ENCODE measurements at regions not wholly inside any gene's neighbourhood (a gene's known extent, or its start where the extent isn't known, plus 50 kb on each side); places are given as distances from the start of the nearest gene placed in this dataset.

DNA sequence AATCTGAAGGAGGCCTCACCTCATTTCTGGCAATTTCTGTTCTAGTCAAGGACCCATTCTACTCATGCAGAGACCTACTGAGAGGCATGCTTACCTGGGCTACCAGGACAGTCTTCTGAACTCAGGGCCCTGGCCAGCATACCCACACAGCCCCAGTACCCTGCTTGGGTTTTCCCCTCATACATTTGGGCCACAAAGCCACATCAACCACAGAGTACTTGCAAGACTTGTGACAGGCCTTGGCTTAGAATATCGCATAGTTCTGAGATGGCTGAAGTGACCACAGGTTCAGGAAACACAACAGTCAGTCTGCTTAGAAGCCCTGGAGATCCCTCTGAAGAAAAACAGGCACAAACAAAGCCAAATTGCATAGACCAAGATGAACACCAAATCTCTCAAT lies 758.8 kb upstream of the CDH9 start:
- Histone ChIP-seq H3K4me1 (ENCODE audit: low read depth) (no peaks in the 10 kb centered on the region), H3K27me3 (no peaks in the 10 kb centered on the region), H3K36me3 (no peaks in the 10 kb centered on the region), H3K9me3 (ENCODE audit: low read depth) (no peaks in the 10 kb centered on the region), H3K4me3 (no peak overlapping the region), H3K27ac (no peak overlapping the region)
- TF ChIP-seq, protein P1, sequence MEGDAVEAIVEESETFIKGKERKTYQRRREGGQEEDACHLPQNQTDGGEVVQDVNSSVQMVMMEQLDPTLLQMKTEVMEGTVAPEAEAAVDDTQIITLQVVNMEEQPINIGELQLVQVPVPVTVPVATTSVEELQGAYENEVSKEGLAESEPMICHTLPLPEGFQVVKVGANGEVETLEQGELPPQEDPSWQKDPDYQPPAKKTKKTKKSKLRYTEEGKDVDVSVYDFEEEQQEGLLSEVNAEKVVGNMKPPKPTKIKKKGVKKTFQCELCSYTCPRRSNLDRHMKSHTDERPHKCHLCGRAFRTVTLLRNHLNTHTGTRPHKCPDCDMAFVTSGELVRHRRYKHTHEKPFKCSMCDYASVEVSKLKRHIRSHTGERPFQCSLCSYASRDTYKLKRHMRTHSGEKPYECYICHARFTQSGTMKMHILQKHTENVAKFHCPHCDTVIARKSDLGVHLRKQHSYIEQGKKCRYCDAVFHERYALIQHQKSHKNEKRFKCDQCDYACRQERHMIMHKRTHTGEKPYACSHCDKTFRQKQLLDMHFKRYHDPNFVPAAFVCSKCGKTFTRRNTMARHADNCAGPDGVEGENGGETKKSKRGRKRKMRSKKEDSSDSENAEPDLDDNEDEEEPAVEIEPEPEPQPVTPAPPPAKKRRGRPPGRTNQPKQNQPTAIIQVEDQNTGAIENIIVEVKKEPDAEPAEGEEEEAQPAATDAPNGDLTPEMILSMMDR (IDR thresholded peaks at IDR 0.05; ENCODE audit: low read depth, low read length) = no peak
- no peak for DNase-seq (ENCODE audit: low read depth in 1 of 2, low spot score in 1 of 2)

DNA sequence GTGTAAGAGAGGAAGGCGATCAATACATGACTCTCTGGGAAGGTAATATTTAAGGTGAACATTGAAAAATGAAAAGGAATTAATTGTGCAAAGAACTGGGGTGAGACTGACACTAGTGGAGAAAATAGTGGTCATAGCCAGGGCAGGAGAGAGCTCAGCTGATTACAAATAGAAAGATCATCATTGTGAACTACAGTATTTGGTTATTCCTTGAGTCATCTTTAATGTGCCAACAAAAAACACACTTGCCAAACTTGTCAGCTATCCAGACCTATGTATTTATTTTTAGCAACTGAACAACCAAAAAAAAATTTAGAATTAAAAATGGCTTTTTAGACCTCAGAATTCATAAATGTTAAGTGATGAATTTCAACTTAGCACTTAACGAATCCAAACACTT lies 749.8 kb upstream of the CDH9 start:
- H3K27ac ChIP-seq = no peak overlapping the region

DNA sequence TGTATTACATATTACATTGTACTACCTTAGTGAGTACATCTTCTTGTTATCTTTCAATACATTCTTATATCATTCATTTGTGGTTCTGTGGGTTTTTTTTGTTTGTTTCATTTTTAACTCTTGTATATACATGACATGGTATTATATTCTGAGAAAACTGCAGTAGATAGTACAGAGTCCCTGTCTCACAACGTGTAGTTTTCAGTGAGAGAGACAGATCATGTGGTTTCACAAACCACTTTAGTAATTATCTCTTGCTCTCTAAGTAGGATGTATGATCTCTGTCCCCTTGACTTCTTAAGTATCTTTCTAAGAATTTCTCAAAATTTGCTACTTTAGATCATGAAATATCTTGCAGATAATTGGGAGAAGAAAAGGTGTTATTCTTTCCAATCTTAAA lies 745.9 kb upstream of the CDH9 start:
- Histone ChIP-seq H3K36me3 (no peaks in the 10 kb centered on the region), H3K27ac (no peak overlapping the region), H3K4me3 (no peak overlapping the region), H3K4me1 (ENCODE audit: low read depth) (no peaks in the 10 kb centered on the region), H3K9me3 (ENCODE audit: low read depth) (no peaks in the 10 kb centered on the region), H3K27me3 (no peaks in the 10 kb centered on the region)
- DNase-seq (ENCODE audit: low read depth in 1 of 2, low spot score in 1 of 2) = no peak
- TF ChIP-seq, protein P1 (IDR thresholded peaks at IDR 0.05; ENCODE audit: low read depth, low read length) = no peak

More for the DNA sequence above, 749.8 kb upstream of the CDH9 start:
- no peak for DNase-seq (ENCODE audit: low read depth in 1 of 2, low spot score in 1 of 2)
- TF ChIP-seq, protein P1 (IDR thresholded peaks at IDR 0.05; ENCODE audit: low read depth, low read length) = no peak
- no peaks in the 10 kb centered on the region for H3K36me3 ChIP-seq
- no peaks in the 10 kb centered on the region for H3K27me3 ChIP-seq
- H3K4me1 ChIP-seq (ENCODE audit: low read depth) = no peaks in the 10 kb centered on the region
- H3K9me3 ChIP-seq (ENCODE audit: low read depth) = no peaks in the 10 kb centered on the region
- no peak overlapping the region for H3K4me3 ChIP-seq

DNA sequence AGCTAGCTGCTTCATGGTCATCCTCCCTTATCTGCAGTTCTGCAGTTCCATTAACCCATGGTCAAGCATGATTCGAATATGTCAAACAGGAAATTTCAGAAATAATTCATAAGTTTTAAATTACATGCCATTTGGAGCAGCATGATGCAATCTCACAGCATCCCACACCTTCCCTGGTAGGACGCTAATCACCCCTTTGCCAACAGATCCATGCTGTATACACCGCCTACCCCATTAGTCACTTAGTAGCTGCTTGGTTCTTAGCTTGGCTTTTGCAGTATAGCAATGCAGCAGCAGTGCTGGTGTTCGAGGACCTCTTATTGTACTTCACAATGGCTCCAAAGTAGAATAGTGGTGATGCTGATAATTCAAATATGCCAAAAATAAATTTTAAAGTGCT lies 739.7 kb upstream of the CDH9 start:
- Histone ChIP-seq H3K9me3 (ENCODE audit: low read depth) (no peaks in the 10 kb centered on the region), H3K27me3 (no peaks in the 10 kb centered on the region), H3K4me1 (ENCODE audit: low read depth) (no peaks in the 10 kb centered on the region), H3K4me3 (no peak overlapping the region), H3K27ac (no peak overlapping the region), H3K36me3 (no peaks in the 10 kb centered on the region)
- TF ChIP-seq, protein P1 (IDR thresholded peaks at IDR 0.05; ENCODE audit: low read depth, low read length) = no peak
- DNase-seq (ENCODE audit: low read depth in 1 of 2, low spot score in 1 of 2) = peak in 1 of 2 donors; percentile 8

DNA sequence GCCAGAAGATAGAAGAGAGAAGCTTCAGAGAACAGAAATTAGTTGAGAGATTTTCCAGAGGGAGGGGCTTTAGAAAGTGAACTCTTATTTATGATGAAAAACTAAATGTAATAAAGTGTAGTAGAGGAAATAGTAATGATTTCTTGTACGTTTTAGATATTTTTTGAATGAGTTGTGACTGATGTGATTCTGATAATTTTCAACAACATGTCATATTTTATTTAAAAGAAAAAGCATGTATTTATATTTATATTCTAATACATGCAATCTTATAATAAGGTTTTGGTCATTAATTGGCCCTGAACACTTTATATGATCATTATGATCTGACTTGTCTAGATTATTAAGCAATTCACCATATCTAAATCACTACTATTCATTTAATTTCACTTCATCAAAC lies 735.2 kb upstream of the CDH9 start:
- Histone ChIP-seq H3K27me3 (no peaks in the 10 kb centered on the region), H3K36me3 (no peaks in the 10 kb centered on the region), H3K4me3 (no peak overlapping the region), H3K9me3 (ENCODE audit: low read depth) (no peaks in the 10 kb centered on the region), H3K4me1 (ENCODE audit: low read depth) (no peaks in the 10 kb centered on the region), H3K27ac (no peak overlapping the region)
- TF ChIP-seq, protein P1 (IDR thresholded peaks at IDR 0.05; ENCODE audit: low read depth, low read length) = no peak
- no peak for DNase-seq (ENCODE audit: low read depth in 1 of 2, low spot score in 1 of 2)

DNA sequence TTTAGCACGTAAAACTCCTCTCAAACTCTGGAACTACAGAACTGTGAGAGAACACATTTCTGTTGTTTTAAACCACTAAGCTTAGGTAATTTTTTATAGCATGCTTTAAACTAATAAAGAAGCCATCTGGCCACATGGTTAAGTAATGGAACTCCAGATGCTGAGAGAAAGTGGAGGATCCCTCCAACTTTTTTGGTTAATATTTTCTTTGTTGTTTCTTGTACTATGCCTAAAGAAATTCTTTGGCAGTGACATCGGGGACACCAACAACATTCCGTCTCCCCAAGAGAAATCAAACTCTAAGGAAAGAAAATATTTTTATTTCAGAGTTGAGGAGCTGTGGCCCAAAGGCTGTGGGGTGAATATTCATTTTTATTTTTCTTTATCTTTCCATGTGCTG lies 734.8 kb upstream of the CDH9 start:
- no peaks in the 10 kb centered on the region for H3K27me3 ChIP-seq
- no peaks in the 10 kb centered on the region for H3K36me3 ChIP-seq
- TF ChIP-seq, protein P1 (IDR thresholded peaks at IDR 0.05; ENCODE audit: low read depth, low read length) = no peak
- no peaks in the 10 kb centered on the region for H3K9me3 ChIP-seq (ENCODE audit: low read depth)
- H3K4me1 ChIP-seq (ENCODE audit: low read depth) = no peaks in the 10 kb centered on the region
- H3K4me3 ChIP-seq = no peak overlapping the region
- DNase-seq (ENCODE audit: low read depth in 1 of 2, low spot score in 1 of 2) = no peak
- H3K27ac ChIP-seq = no peak overlapping the region

Data from cardiac muscle cell (in vitro differentiated cells and primary cell).